SU-DHL-6 (cell line): ENCODE measurements at regions not wholly inside any gene's neighbourhood (a gene's known extent, or its start where the extent isn't known, plus 50 kb on each side); places are given as distances from the start of the nearest gene placed in this dataset.

Source experiments
- CTCF ChIP-seq: fragments of 200-600 bp; sonication (generic); IDR thresholded peaks from one replicate; pipeline ENCODE4 v1.5.1; 2017; ENCODE audit warnings: antibody characterized with exemption, mild to moderate bottlenecking, low read length, moderate library complexity; ENCODE audit not compliant: insufficient read depth, poor library complexity, severe bottlenecking
- EZH2phosphoT487 ChIP-seq: fragments of 200-600 bp; sonication (generic), shearing (Covaris generic); conservative IDR thresholded peaks from 2 replicates; pipeline ENCODE4 v1.6.1; 2018; ENCODE audit warnings: mild to moderate bottlenecking, antibody characterized with exemption, low read length, moderate library complexity, mixed read lengths

GRCh38 chr10:6337382-6337781 is 134.7 kb downstream of the PFKFB3 start:
- TF ChIP-seq CTCF (no peak), EZH2phosphoT487 (no peak)
